ENCODE measurements at regions not wholly inside any gene's neighbourhood (a gene's known extent, or its start where the extent isn't known, plus 50 kb on each side); places are given as distances from the start of the nearest gene placed in this dataset.

DNA sequence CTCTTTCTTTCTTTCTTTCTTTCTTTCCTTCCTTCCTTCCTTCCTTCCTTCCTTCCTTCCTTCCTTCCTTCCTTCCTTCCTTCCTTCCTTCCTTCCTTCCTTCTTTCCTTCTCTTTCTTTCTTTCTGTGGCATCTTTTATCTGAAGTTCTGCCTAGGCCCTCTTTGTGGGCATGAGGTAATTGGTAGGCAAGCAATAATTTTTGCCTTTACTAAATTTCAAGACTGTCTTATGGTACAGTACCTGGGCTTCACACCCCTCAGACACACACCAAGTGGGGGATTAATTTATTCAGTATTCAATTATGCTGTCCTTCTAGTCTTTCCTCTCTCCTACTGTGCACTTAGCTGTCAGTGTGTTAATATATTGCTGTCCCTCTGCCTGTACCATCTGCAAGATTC lies 155.5 kb downstream of the OXSM start (continued):
- TF ChIP-seq, protein P1, sequence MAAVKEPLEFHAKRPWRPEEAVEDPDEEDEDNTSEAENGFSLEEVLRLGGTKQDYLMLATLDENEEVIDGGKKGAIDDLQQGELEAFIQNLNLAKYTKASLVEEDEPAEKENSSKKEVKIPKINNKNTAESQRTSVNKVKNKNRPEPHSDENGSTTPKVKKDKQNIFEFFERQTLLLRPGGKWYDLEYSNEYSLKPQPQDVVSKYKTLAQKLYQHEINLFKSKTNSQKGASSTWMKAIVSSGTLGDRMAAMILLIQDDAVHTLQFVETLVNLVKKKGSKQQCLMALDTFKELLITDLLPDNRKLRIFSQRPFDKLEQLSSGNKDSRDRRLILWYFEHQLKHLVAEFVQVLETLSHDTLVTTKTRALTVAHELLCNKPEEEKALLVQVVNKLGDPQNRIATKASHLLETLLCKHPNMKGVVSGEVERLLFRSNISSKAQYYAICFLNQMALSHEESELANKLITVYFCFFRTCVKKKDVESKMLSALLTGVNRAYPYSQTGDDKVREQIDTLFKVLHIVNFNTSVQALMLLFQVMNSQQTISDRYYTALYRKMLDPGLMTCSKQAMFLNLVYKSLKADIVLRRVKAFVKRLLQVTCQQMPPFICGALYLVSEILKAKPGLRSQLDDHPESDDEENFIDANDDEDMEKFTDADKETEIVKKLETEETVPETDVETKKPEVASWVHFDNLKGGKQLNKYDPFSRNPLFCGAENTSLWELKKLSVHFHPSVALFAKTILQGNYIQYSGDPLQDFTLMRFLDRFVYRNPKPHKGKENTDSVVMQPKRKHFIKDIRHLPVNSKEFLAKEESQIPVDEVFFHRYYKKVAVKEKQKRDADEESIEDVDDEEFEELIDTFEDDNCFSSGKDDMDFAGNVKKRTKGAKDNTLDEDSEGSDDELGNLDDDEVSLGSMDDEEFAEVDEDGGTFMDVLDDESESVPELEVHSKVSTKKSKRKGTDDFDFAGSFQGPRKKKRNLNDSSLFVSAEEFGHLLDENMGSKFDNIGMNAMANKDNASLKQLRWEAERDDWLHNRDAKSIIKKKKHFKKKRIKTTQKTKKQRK (IDR thresholded peaks at IDR 0.05; ENCODE audit: low read depth, low read length): no peak
- TF ChIP-seq CREB1 (IDR thresholded peaks at IDR 0.05; ENCODE audit: low read depth) (no peak), TCF7 (IDR thresholded peaks at IDR 0.05; ENCODE audit: borderline replicate concordance) (no peak)
- TF ChIP-seq, protein P2, sequence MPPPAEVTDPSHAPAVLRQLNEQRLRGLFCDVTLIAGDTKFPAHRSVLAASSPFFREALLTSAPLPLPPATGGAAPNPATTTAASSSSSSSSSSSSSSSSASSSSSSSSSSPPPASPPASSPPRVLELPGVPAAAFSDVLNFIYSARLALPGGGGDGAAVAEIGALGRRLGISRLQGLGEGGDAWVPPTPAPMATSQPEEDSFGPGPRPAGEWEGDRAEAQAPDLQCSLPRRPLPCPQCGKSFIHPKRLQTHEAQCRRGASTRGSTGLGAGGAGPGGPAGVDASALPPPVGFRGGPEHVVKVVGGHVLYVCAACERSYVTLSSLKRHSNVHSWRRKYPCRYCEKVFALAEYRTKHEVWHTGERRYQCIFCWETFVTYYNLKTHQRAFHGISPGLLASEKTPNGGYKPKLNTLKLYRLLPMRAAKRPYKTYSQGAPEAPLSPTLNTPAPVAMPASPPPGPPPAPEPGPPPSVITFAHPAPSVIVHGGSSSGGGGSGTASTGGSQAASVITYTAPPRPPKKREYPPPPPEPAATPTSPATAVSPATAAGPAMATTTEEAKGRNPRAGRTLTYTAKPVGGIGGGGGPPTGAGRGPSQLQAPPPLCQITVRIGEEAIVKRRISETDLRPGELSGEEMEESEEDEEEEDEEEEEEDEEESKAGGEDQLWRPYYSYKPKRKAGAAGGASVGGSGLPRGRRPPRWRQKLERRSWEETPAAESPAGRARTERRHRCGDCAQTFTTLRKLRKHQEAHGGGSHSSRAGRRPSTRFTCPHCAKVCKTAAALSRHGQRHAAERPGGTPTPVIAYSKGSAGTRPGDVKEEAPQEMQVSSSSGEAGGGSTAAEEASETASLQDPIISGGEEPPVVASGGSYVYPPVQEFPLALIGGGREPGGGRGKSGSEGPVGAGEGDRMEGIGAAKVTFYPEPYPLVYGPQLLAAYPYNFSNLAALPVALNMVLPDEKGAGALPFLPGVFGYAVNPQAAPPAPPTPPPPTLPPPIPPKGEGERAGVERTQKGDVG (CRISPR knock-in tag; IDR thresholded peaks at IDR 0.05): no peak
- TF ChIP-seq, protein P3, sequence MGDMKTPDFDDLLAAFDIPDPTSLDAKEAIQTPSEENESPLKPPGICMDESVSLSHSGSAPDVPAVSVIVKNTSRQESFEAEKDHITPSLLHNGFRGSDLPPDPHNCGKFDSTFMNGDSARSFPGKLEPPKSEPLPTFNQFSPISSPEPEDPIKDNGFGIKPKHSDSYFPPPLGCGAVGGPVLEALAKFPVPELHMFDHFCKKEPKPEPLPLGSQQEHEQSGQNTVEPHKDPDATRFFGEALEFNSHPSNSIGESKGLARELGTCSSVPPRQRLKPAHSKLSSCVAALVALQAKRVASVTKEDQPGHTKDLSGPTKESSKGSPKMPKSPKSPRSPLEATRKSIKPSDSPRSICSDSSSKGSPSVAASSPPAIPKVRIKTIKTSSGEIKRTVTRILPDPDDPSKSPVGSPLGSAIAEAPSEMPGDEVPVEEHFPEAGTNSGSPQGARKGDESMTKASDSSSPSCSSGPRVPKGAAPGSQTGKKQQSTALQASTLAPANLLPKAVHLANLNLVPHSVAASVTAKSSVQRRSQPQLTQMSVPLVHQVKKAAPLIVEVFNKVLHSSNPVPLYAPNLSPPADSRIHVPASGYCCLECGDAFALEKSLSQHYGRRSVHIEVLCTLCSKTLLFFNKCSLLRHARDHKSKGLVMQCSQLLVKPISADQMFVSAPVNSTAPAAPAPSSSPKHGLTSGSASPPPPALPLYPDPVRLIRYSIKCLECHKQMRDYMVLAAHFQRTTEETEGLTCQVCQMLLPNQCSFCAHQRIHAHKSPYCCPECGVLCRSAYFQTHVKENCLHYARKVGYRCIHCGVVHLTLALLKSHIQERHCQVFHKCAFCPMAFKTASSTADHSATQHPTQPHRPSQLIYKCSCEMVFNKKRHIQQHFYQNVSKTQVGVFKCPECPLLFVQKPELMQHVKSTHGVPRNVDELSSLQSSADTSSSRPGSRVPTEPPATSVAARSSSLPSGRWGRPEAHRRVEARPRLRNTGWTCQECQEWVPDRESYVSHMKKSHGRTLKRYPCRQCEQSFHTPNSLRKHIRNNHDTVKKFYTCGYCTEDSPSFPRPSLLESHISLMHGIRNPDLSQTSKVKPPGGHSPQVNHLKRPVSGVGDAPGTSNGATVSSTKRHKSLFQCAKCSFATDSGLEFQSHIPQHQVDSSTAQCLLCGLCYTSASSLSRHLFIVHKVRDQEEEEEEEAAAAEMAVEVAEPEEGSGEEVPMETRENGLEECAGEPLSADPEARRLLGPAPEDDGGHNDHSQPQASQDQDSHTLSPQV (IDR thresholded peaks at IDR 0.05): no peak
